Gastrocnemius medialis (tissue), 4 donors: ENCODE measurements at regions not wholly inside any gene's neighbourhood (a gene's known extent, or its start where the extent isn't known, plus 50 kb on each side); places are given as distances from the start of the nearest gene placed in this dataset.

ENCODE experiments used
- CTCF ChIP-seq, 5 experiments: fragments of 450-650 bp in 3 of 5; fragments of 200-600 bp in 2 of 5; sonication (generic) in 2 of 5; IDR thresholded peaks in 4 of 5; conservative IDR thresholded peaks in 1 of 5; 1 replicate in 4 of 5; 2 replicates in 1 of 5; pipeline ENCODE4 v1.5.1; 2016 to 2019; ENCODE audit warnings: antibody characterized with exemption in 5 of 5, mild to moderate bottlenecking in 3 of 5, moderate library complexity in 3 of 5
- POLR2A ChIP-seq, 2 donors: fragments of 450-650 bp; IDR thresholded peaks; one replicate each; pipeline ENCODE4 v1.6.1; 2017; ENCODE audit warnings: antibody characterized with exemption in 2 of 2, mild to moderate bottlenecking in 2 of 2, moderate library complexity in 2 of 2

- no peak for TF ChIP-seq POLR2A (IDR thresholded peaks at IDR 0.05)
- no peak for TF ChIP-seq CTCF (IDR thresholded peaks at IDR 0.05 in 4 of 5, conservative IDR thresholded peaks at IDR 0.05 in 1 of 5)
Measured at GRCh38 chr2:175647058-175647457, 355.0 kb downstream of the LNPK start.
